H9 (cell line): ENCODE measurements at regions not wholly inside any gene's neighbourhood (a gene's known extent, or its start where the extent isn't known, plus 50 kb on each side); places are given as distances from the start of the nearest gene placed in this dataset.

ENCODE experiments used
- DNase-seq: peaks from one replicate; pipeline ENCODE4 v3.0.0-alpha.2; 2017
- H2AFZ ChIP-seq: one replicate; pipeline ENCODE4 v1.6.1; 2013; ENCODE audit warnings: mild to moderate bottlenecking, low read length, control low read depth, moderate library complexity
- H2AK5ac ChIP-seq: 2 replicates; pipeline ENCODE4 v1.6.1; 2013; ENCODE audit warnings: low read length, control low read depth, mixed read lengths; ENCODE audit not compliant: insufficient read length
- H2BK120ac ChIP-seq: one replicate; pipeline ENCODE4 v1.6.1; 2013; ENCODE audit warnings: low read depth, mild to moderate bottlenecking, low read length, control low read depth, inconsistent platforms; ENCODE audit not compliant: poor library complexity, severe bottlenecking
- H2BK12ac ChIP-seq: 2 replicates; pipeline ENCODE4 v1.6.1; 2013; ENCODE audit warnings: low read length, control low read depth, mixed read lengths, low read depth; ENCODE audit not compliant: insufficient read length
- H2BK15ac ChIP-seq: 2 replicates; pipeline ENCODE4 v1.6.1; 2013; ENCODE audit warnings: low read depth, low read length, control low read depth
- H2BK20ac ChIP-seq: one replicate; pipeline ENCODE4 v1.6.1; 2013; ENCODE audit warnings: low read depth, mild to moderate bottlenecking, low read length, control low read depth, inconsistent platforms; ENCODE audit not compliant: poor library complexity, severe bottlenecking
- H2BK5ac ChIP-seq: 2 replicates; pipeline ENCODE4 v1.6.1; 2013; ENCODE audit warnings: low read length, control low read depth, mixed read lengths; ENCODE audit not compliant: insufficient read length
- H3K14ac ChIP-seq: 2 replicates; pipeline ENCODE4 v1.6.1; 2013; ENCODE audit warnings: low read length, control low read depth; ENCODE audit not compliant: insufficient read depth
- H3K18ac ChIP-seq: 2 replicates; pipeline ENCODE4 v1.6.1; 2013; ENCODE audit warnings: low read depth, mild to moderate bottlenecking, mixed read lengths, low read length, control low read depth; ENCODE audit not compliant: insufficient read length
- H3K23ac ChIP-seq: 2 replicates; pipeline ENCODE4 v1.6.1; 2013; ENCODE audit warnings: low read length, control low read depth, mixed read lengths, low read depth; ENCODE audit not compliant: insufficient read length
- H3K23me2 ChIP-seq: 2 replicates; pipeline ENCODE4 v1.6.1; 2013; ENCODE audit warnings: low read depth, mild to moderate bottlenecking, mixed read lengths, low read length, control low read depth; ENCODE audit not compliant: insufficient read length, poor library complexity, severe bottlenecking
- H3K27ac ChIP-seq: 2 replicates; pipeline ENCODE4 v1.5.1; 2013; ENCODE audit warnings: low read length, control low read depth, mixed read lengths, low read depth; ENCODE audit not compliant: insufficient read length
- H3K27me3 ChIP-seq: 2 replicates; pipeline ENCODE4 v1.6.1; 2013; ENCODE audit warnings: low read length, control low read depth, inconsistent platforms; ENCODE audit not compliant: insufficient read depth
- H3K4ac ChIP-seq: 2 replicates; pipeline ENCODE4 v1.6.1; 2013; ENCODE audit warnings: low read depth, mild to moderate bottlenecking, control low read depth, inconsistent platforms, low read length, moderate library complexity
- H3K4me1 ChIP-seq: 2 replicates; pipeline ENCODE4 v1.6.1; 2013; ENCODE audit warnings: low read length, control low read depth, inconsistent platforms; ENCODE audit not compliant: insufficient read depth
- H3K4me2 ChIP-seq: 2 replicates; pipeline ENCODE4 v1.6.1; 2013; ENCODE audit warnings: low read length, control low read depth, mixed read lengths; ENCODE audit not compliant: insufficient read length, insufficient read depth
- H3K56ac ChIP-seq: 2 replicates; pipeline ENCODE4 v1.6.1; 2013; ENCODE audit warnings: low read depth, mild to moderate bottlenecking, mixed read lengths, low read length, control low read depth; ENCODE audit not compliant: insufficient read length
- H3K79me1 ChIP-seq: 2 replicates; pipeline ENCODE4 v1.6.1; 2013; ENCODE audit warnings: low read depth, mild to moderate bottlenecking, moderate library complexity, low read length, control low read depth, inconsistent platforms; ENCODE audit not compliant: insufficient read depth, poor library complexity, severe bottlenecking
- H3K79me2 ChIP-seq: 2 replicates; pipeline ENCODE4 v1.6.1; 2013; ENCODE audit warnings: low read length, control low read depth, inconsistent platforms; ENCODE audit not compliant: insufficient read depth
- H3K9ac ChIP-seq: 2 replicates; pipeline ENCODE4 v1.6.1; 2013; ENCODE audit warnings: low read length, control low read depth, mixed read lengths; ENCODE audit not compliant: insufficient read length; ENCODE audit errors: extremely low read depth
- H3K9me3 ChIP-seq: one replicate; pipeline ENCODE4 v1.6.1; 2013; ENCODE audit warnings: low read depth, low read length, inconsistent platforms; ENCODE audit not compliant: control insufficient read depth
- H3T11ph ChIP-seq: one replicate; pipeline ENCODE4 v1.6.1; 2013; ENCODE audit warnings: mild to moderate bottlenecking, low read length, control low read depth, inconsistent platforms
- H4K20me1 ChIP-seq: one replicate; pipeline ENCODE4 v1.6.1; 2013; ENCODE audit not compliant: control insufficient read depth, insufficient read length, insufficient read depth
- H4K5ac ChIP-seq: 2 replicates; pipeline ENCODE4 v1.6.1; 2013; ENCODE audit warnings: low read depth, mild to moderate bottlenecking, mixed read lengths, low read length, control low read depth; ENCODE audit not compliant: insufficient read length
- H4K8ac ChIP-seq: replicated peaks from 2 replicates; pipeline ENCODE4 v1.6.1; 2013; ENCODE audit warnings: low read length, control low read depth, mixed read lengths, low read depth; ENCODE audit not compliant: insufficient read length
- H4K91ac ChIP-seq: 2 replicates; pipeline ENCODE4 v1.6.1; 2013; ENCODE audit warnings: low read depth, mild to moderate bottlenecking, moderate library complexity, mixed read lengths, low read length, control low read depth; ENCODE audit not compliant: insufficient read length
- H3K27ac Mint-ChIP-seq, 3 experiments: 2 replicates in 2 of 3; 3 replicates in 1 of 3; pipeline ENCODE4 v1.8.0; 2020 to 2021; ENCODE audit warnings: mixed read lengths in 3 of 3, mild to moderate bottlenecking in 1 of 3, moderate library complexity in 1 of 3
- H3K27me3 Mint-ChIP-seq: 2 replicates; pipeline ENCODE4 v1.8.0; 2021; ENCODE audit warnings: low read depth, mild to moderate bottlenecking, moderate library complexity, mixed read lengths
- H3K36me3 Mint-ChIP-seq, 3 experiments: 2 replicates in 2 of 3; 3 replicates in 1 of 3; pipeline ENCODE4 v1.8.0; 2020 to 2021; ENCODE audit warnings: low read depth in 3 of 3, mixed read lengths in 3 of 3; ENCODE audit not compliant: insufficient read depth in 1 of 3
- H3K4me1 Mint-ChIP-seq, 2 experiments: 2 replicates each; pipeline ENCODE4 v1.8.0; 2020; ENCODE audit warnings: mixed read lengths in 2 of 2
- H3K4me3 Mint-ChIP-seq, 2 experiments: 2 replicates in 1 of 2; 3 replicates in 1 of 2; pipeline ENCODE4 v1.8.0; 2020 to 2021; ENCODE audit warnings: mild to moderate bottlenecking in 2 of 2, mixed read lengths in 2 of 2, moderate library complexity in 1 of 2
- H3K9me3 Mint-ChIP-seq, 2 experiments: 2 replicates in 1 of 2; 3 replicates in 1 of 2; pipeline ENCODE4 v1.8.0; 2020; ENCODE audit warnings: mild to moderate bottlenecking in 2 of 2, mixed read lengths in 2 of 2, moderate library complexity in 1 of 2
- CTCF ChIP-seq: fragments of 200-600 bp; sonication (generic); conservative IDR thresholded peaks from 3 replicates; pipeline ENCODE4 v1.8.0; 2021; ENCODE audit warnings: antibody characterized with exemption, mild to moderate bottlenecking
- WGBS: extraction: QIAGEN DNeasy Blood & Tissue Kit; methylation state at CpG from one replicate; pipeline ENCODE4 v1.1.7; 2013; ENCODE audit warnings: missing lambda C conversion rate, low lambda C conversion rate, mixed read lengths; ENCODE audit not compliant: insufficient read length; ENCODE audit errors: extremely low coverage; 5-methylcytosine and 5-hydroxymethylcytosine counted together

- Histone ChIP-seq H2BK12ac (no peak overlapping the region), H2BK120ac (no peak overlapping the region), H3K4me1 (no peaks in the 10 kb centered on the region), H3K23ac (no peak overlapping the region), H2AK5ac (no peak overlapping the region), H3K56ac (no peak overlapping the region), H2BK15ac (no peak overlapping the region), H3K27ac (no peak overlapping the region), H3K79me2 (no peaks in the 10 kb centered on the region), H3K4ac (no peak overlapping the region), H3K79me1 (no peaks in the 10 kb centered on the region), H3K27me3 (no peaks in the 10 kb centered on the region), H3K4me2 (no peak overlapping the region), H2BK20ac (no peak overlapping the region), H2BK5ac (no peak overlapping the region), H4K91ac (no peak overlapping the region), H3T11ph (no peak overlapping the region), H4K8ac (no peak overlapping the region), H2AFZ (no peak overlapping the region), H3K9me3 (no peaks in the 10 kb centered on the region), H3K14ac (no peak overlapping the region), H4K20me1 (no peaks in the 10 kb centered on the region), H4K5ac (no peak overlapping the region), H3K18ac (no peak overlapping the region), H3K9ac (no peak overlapping the region), H3K23me2 (no peaks in the 10 kb centered on the region)
- Mint-ChIP-seq H3K27ac (no peak overlapping the region), H3K9me3 (peaks cover 0 to 5% of the 10 kb centered on the region in 2 experiments; a peak in 2 of 5 replicates), H3K4me1 (peaks cover 12 to 15% of the 10 kb centered on the region in 2 experiments), H3K27me3 (peaks cover 1% of the 10 kb centered on the region), H3K4me3 (no peak overlapping the region), H3K36me3 (no peaks in the 10 kb centered on the region; a peak in 1 of 7 replicates)
- no CpG with 5 or more reads among the region's 1 CpG for WGBS
- TF ChIP-seq CTCF: no peak
- no peak for DNase-seq
These were observed 51.7 kb upstream of the MAPK4 start for GRCh38 chr18:50508228-50508627.
